GM21360 (cell line): ENCODE measurements at regions not wholly inside any gene's neighbourhood (a gene's known extent, or its start where the extent isn't known, plus 50 kb on each side); places are given as distances from the start of the nearest gene placed in this dataset.
A peak's percentile ranks its signal among the peaks of the same experiment; 100 is the strongest.
"Not testable (repeated sequence)": the region's sequence is repeated elsewhere in the genome, so short reads cannot be mapped to it uniquely, and the experiment has no call there.

Source experiments
- ATAC-seq: cut with Tn5 transposase; IDR thresholded peaks from one replicate; pipeline ENCODE4 v1.9.1; 2021; ENCODE audit warnings: mild to moderate bottlenecking, moderate library complexity; ENCODE audit not compliant: unreplicated experiment

DNA sequence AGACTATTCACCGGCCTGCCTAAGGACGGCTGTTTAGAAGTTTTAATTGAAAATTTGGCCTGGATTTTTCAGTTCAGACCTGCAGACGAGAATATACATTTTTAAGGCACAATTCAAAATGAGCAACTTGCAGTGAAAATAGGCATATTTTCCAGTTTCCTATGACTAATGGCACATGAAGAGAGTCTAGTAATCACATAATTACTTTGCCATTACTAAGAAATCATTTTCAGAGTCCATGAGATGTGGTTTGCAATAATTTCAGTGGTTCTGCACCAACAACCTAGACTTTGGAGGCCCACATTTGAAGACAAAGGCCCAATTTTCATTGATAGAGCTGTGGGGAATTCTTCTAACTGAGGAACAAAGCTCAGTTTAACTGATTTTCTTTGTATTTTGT is 205.3 kb downstream of the SOX2 start:
- no peak for ATAC-seq

- no peak for ATAC-seq
Measured at GRCh38 chr3:181919375-181919774, 207.7 kb downstream of the SOX2 start.

- ATAC-seq: no peak
Measured at GRCh38 chr3:181920409-181920808, 208.7 kb downstream of the SOX2 start.

DNA sequence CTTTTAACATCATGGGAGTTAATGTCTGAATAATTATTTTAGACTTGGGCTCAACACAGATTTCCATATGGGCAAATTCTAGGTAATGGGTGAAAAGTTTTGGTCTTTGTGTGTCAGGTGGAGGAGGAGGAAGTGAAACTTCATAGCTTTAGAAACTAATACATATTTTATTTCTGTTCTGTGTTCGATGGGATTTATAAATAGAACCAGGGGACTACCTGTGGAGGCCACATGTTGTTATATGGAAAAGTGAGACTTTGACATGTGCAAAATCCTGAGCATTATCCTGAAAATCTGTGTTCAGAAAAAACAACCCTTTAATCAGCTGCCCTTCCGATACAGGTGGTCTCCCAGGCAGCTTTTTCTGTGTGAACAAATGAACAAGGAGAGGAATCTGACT is 209.5 kb downstream of the SOX2 start:
- ATAC-seq: peak; percentile 99

- ATAC-seq: not testable (repeated sequence)
Measured at GRCh38 chr3:181925841-181926240, 214.1 kb downstream of the SOX2 start.

DNA sequence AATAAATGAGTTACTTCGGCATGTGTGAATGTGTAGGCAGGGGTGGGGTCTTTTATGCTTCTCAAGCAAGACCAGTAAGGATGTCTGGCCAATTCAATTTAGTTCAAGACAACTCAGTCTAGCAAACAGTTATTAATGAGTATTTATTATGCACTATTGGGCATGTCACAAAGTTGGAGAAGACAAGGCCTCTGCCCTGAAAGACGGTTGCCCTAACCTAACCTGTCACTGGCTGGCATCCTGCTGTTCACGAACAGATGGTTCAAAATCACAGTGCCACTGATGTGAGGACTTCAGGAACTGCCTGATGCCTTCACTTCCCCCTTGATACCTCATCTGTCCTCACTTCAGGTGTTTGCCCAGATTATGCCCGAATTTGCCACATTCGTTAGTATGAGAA is 217.8 kb downstream of the SOX2 start:
- no peak for ATAC-seq

- no peak for ATAC-seq
Measured at GRCh38 chr3:181930105-181930504, 218.4 kb downstream of the SOX2 start.

DNA sequence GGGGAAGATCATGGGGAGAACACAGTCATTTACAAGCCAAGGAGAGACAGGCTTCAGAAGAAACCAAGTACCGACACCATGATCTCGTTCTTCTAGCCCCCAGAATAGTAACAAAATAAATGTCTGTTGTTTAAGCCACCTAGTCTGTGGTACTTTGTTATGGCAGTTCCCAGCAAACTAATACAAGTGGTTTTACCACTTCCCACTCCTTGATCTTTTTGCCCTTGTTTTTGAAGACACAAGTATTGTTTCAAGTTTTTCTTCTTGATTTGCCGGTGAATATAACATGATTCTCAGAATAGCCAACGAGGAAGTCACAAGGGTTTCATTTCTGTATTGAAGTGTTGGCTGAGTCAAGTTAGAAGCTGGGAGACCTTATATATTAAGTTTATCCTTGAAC is 220.3 kb downstream of the SOX2 start:
- ATAC-seq: peak; percentile 66

GRCh38 chr3:181933052-181933618 is 221.4 kb downstream of the SOX2 start:
- no peak for ATAC-seq

DNA sequence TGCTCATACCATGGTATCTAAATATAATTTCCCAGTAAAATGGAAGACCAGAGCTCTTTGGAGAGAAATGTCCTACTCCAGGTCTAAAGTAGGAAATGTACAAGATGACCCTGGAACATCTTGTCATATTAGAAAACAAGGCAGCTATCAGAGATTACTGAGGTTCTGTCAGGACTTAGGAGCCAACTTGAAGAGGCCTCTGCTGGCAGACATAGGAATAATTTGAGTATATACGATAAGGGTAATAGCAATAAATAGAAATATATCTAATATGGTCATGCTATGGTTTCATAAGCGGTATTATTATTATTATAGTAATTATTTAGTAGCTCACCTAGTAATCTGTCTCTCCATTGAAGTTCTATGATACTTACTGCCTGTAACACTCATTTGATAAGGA is 224.2 kb downstream of the SOX2 start:
- no peak for ATAC-seq

DNA sequence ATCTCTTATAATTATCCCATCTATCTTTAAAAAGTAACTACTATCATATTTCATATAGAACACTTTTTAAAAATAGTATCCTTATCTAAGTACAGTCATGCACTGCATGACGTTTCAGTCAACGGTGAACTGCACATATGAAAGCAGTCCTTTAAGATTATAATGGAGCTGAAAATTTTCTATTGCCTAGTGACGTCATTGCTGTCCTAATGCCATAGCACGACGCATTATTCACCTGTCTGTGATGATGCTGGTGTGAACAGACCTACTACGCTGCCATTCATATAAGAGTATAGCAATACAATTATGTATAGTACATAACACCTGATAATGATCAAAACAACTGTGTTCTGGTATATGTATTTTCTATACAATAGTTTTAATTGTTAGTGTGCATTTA is 225.0 kb downstream of the SOX2 start:
- no peak for ATAC-seq

GRCh38 chr3:181938580-181938979 is 226.9 kb downstream of the SOX2 start:
- not testable (repeated sequence) for ATAC-seq

DNA sequence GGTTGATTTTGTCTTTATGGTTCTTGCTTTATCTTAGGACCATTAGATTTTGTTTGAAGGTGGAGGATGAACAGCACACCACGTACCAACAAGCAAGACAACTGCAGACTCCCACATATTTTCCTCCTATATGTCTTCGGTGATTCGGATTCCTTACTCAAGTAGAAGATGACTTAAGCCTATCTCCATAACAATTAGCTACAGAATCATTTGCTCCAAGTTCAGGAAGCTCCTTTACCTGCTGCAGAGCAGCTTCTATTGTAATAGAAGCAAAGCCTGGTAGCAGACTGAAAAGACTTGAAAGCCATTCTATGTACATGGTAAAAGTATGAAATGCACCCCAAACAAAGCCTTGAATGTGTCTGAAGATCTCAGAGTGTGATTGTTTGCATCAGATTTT is 229.0 kb downstream of the SOX2 start:
- ATAC-seq: no peak

DNA sequence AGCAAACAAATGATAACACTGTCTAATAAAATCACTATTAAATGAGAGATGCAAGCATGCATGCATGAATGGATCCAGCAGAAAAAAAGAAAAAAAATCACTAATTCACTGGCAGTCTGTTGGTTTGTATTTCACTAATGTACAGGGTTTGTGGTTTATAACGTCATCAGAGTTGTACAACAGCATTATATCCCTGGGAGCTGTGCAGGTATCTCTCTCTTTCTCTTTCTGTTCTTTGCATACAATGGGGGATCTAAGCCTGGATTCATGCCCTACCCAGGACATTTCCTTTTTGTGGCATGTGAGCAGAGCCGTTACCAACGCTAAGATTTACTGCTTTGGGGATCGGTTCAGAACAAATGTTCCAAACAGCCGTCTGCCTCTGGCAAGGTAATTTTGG is 229.5 kb downstream of the SOX2 start:
- ATAC-seq: peak; percentile 81

DNA sequence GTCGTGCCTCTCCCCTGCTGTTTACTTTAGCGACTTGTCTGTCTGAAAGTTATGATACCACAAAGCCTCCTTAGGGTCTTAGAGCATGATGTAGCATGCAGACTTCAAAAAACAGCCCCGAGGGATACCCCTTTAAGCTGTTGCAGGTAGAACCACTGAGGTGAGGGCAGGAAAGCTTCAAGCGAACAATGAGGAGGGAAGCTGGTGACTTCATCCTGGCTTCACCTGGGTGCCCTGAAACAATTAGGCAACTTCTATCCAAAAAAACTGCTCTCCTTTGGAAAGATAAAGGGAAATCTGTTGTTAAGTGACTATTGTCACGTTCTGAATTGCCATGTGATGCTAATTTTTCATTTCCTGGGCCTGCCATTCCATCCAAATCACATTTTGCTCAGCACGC is 231.6 kb downstream of the SOX2 start:
- no peak for ATAC-seq

- no peak for ATAC-seq
Measured at GRCh38 chr3:181947606-181948005, 235.9 kb downstream of the SOX2 start.

DNA sequence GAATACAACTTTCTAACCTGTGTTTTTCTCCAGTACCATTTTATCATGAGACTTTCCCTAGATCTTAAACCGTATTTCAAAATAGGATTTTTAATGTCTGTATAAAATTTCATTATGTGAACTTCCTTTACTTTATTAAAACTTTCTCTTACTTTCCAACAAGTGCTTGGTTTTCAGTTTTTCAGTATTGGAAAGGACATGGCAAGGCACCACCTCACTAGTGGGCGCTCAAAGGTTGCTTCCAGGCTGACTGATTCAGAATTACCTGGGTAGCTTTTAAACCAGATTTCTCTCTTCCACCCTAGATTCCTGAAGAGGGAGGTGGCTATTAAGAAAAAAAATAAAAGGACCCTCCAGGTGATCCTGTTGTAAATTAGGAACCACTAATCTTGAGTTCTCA is 236.6 kb downstream of the SOX2 start:
- ATAC-seq: no peak

DNA sequence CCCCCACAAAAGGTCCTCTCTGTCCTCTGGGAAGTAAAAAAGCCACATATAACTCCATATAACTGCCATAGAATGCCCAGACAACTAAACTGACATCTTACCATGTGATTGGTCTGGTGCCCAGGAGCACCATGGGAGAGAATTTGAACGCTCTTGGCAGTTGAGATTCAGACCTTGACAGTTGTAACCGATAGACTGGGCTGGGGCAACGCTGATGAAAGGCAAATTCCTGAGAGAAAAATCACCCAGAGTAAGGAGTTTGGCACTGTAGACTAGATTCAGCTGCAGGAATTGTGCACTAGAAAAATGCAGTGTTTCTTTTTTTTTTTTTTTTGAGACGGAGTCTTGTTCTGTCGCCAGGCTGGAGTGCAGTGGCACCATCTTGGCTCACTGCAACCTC is 240.5 kb downstream of the SOX2 start:
- no peak for ATAC-seq

DNA sequence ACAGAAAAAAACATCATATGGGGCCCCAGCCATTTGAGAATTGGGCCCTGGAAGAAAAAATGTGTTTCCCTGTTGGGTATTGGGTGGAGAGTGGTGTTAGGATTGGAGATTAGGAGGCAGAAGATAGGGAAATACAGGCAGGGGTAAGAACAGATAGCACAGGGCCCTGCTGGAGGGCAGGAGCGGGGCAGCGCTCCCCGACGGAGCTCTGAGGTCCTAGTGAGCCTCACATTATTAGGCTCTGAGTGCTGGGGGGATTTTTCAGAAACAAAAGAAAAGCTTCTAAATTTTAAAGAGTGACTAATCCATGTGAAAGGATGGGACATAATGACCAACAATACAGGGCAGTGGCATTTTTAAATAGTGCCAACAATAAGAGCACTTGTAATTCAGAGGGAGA is 241.2 kb downstream of the SOX2 start:
- ATAC-seq: no peak

GRCh38 chr3:181955566-181955965 is 243.8 kb downstream of the SOX2 start:
- peak; percentile 51 for ATAC-seq

DNA sequence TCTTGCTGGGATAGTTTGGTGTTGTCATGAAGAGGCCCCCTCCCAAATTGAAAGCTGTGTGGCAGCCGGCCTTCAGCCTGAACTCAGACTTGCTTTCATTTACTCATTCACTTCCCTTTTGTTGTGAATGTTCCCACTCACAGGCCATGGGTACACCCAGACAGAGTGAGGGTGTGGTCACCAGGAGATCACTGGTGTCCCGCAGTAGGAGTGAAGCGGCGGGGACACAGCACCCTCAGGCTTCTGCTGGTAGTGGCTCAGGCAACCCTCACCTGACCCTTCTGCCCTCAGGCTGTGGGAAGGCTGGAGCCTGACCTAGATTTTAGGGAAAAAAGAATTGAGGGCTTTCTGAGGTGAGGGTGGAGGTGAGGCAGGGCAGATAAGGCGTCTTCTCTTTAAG is 244.4 kb downstream of the SOX2 start:
- ATAC-seq: peak; percentile 44

- no peak for ATAC-seq
Measured at GRCh38 chr3:181966393-181966792, 254.7 kb downstream of the SOX2 start.

DNA sequence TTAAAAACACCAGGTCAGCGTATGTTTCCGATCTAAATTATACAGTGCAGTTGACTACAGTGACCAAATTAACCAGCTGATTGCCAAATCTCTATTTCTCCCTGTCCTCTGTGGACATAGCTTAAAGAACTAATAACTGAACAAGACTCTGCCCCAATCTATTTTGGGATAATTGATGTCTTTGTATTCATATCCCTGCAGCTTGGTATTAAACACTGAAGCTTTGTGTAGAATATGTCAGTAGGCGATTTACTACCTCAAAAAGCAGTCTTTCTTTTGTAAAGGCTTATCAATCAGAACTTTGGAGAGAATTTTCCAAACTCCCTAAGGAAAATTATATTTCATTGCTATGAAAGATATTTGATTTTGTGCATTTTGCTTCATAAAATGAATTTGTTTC is 258.2 kb downstream of the SOX2 start:
- ATAC-seq: no peak

- ATAC-seq: no peak
Measured at GRCh38 chr3:181971424-181971823, 259.7 kb downstream of the SOX2 start.
